ENCODE measurements at regions not wholly inside any gene's neighbourhood (a gene's known extent, or its start where the extent isn't known, plus 50 kb on each side); places are given as distances from the start of the nearest gene placed in this dataset.

DNA sequence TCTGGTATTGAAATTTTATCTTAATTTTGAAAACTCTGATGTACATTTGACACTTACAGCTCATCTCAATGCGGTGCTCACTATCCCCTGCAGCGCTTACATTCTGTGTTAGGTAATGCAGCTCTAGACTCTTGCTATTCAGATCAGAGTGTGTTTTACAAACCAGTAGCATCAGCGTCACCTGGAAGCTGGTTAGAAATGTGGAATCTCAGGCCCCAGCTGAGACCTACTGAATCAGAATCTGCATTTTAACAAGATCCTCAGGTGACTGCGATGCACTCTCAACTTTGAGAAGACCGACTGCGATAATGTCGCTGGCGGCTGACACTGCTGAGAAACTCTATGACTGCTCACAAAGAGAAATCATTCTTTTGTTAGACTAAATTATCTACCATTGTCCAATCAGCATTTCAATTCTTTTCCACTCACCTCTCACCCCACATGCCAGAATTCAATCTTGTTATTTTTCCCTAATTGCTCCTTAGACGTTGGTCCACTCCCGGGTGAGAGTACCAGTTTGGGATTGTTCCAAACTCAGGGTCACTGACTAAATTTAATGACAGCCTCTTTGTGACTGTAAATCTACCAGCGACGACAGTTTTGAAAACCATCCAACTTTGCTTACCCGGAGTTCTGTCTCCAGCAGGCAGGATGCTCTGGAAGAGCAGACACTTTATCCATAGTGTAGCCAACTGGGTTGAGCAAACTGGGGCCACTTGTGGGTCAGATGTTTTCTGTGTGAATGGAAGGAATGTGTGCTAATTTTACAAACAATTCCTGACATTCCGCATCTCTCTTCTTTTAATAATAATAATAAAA lies 140.1 kb upstream of the BTBD3 start:
- TF ChIP-seq, protein P1, sequence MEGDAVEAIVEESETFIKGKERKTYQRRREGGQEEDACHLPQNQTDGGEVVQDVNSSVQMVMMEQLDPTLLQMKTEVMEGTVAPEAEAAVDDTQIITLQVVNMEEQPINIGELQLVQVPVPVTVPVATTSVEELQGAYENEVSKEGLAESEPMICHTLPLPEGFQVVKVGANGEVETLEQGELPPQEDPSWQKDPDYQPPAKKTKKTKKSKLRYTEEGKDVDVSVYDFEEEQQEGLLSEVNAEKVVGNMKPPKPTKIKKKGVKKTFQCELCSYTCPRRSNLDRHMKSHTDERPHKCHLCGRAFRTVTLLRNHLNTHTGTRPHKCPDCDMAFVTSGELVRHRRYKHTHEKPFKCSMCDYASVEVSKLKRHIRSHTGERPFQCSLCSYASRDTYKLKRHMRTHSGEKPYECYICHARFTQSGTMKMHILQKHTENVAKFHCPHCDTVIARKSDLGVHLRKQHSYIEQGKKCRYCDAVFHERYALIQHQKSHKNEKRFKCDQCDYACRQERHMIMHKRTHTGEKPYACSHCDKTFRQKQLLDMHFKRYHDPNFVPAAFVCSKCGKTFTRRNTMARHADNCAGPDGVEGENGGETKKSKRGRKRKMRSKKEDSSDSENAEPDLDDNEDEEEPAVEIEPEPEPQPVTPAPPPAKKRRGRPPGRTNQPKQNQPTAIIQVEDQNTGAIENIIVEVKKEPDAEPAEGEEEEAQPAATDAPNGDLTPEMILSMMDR (conservative IDR thresholded peaks at IDR 0.05; ENCODE audit: low read depth, low read length) = no peak
- TF ChIP-seq CEBPB (IDR thresholded peaks at IDR 0.05; ENCODE audit: low read depth, low read length) (no peak), MAFK (IDR thresholded peaks at IDR 0.05; ENCODE audit: low read depth, low read length) (no peak), RFX5 (IDR thresholded peaks at IDR 0.05; ENCODE audit: low read depth, low read length) (no peak), POLR2A (IDR thresholded peaks at IDR 0.05; ENCODE audit: low read depth, low read length) (no peak), SMC3 (IDR thresholded peaks at IDR 0.05; ENCODE audit: low read depth, low read length) (no peak), RAD21 (IDR thresholded peaks at IDR 0.05; ENCODE audit: low read length) (no peak), MAZ (IDR thresholded peaks at IDR 0.05; ENCODE audit: borderline replicate concordance, low read depth, low read length) (no peak), MXI1 (IDR thresholded peaks at IDR 0.05; ENCODE audit: borderline replicate concordance, low read depth, low read length) (no peak), BHLHE40 (IDR thresholded peaks at IDR 0.05; ENCODE audit: low read depth, low read length) (no peak)
- TF ChIP-seq, protein P2, sequence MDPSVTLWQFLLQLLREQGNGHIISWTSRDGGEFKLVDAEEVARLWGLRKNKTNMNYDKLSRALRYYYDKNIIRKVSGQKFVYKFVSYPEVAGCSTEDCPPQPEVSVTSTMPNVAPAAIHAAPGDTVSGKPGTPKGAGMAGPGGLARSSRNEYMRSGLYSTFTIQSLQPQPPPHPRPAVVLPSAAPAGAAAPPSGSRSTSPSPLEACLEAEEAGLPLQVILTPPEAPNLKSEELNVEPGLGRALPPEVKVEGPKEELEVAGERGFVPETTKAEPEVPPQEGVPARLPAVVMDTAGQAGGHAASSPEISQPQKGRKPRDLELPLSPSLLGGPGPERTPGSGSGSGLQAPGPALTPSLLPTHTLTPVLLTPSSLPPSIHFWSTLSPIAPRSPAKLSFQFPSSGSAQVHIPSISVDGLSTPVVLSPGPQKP (IDR thresholded peaks at IDR 0.05; ENCODE audit: borderline replicate concordance, low read depth, low read length) = no peak
